HG03460 (cell line): ENCODE measurements at regions not wholly inside any gene's neighbourhood (a gene's known extent, or its start where the extent isn't known, plus 50 kb on each side); places are given as distances from the start of the nearest gene placed in this dataset.
"Not testable (repeated sequence)": the region's sequence is repeated elsewhere in the genome, so short reads cannot be mapped to it uniquely, and the experiment has no call there.

Experiments
- ATAC-seq: cut with Tn5 transposase; IDR thresholded peaks from one replicate; pipeline ENCODE4 v1.9.1; 2021; ENCODE audit not compliant: unreplicated experiment

- no peak for ATAC-seq
Measured at GRCh38 chr9:106785200-106785599, 77.8 kb upstream of the ZNF462 start.

DNA sequence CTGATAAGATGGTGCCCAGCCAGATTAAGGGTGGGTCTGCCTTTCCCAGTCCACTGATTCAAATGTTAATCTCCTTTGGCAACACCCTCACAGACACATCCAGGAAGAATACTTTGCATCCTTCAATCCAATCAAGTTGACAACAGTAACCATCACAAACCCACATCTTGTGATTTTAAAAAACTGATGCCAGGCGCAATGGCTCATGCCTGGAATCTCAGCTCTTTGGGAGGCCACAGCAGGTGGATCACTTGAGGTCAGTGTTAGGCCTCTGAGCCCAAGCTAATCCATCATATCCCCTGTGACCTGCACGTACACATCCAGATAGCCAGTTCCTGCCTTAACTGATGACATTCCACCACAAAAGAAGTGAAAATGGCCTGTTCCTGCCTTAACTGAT is 74.9 kb upstream of the ZNF462 start:
- not testable (repeated sequence) for ATAC-seq

DNA sequence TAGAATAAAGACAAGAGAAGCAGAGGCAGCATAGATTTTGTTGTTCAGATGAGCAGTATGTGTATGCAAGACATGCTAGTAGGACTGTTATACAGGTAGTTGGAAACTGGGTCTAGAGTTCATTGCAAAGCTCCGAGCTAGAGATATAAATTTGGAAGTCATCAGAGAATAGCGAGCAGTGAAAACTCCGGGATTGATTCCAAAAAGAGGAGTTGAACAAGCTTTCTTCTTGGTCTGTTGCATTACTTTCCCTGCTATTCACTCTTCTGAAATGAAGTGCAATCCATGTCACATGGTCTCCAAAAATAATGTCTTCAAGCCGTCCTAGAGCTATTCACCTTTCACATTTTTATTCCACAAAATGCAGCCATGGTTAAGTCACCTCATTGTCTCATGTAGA is 67.9 kb upstream of the ZNF462 start:
- no peak for ATAC-seq

DNA sequence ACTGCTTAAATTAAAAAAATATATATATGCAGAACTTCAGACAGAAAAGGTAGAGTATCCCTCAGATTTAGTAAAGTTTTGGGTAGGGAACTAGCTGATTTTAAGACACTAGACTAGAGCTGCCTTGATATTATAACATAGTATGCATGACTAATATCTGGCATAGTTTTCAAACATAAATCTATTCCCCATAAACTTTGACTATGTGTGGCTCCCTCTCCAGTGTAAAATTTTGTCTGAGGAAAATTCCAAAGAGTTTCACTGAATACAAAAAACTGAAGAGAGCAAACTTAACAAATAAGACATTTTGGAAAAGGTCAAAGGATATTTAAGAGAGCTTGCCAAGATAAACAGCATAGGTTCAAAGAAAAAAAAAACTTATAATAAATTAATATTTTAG is 66.2 kb upstream of the ZNF462 start:
- no peak for ATAC-seq

- ATAC-seq: no peak
Measured at GRCh38 chr9:106797299-106797698, 65.7 kb upstream of the ZNF462 start.

- ATAC-seq: no peak
Measured at GRCh38 chr9:106798016-106798799, 64.8 kb upstream of the ZNF462 start.

GRCh38 chr9:106799152-106799551 is 63.8 kb upstream of the ZNF462 start:
- ATAC-seq: no peak

DNA sequence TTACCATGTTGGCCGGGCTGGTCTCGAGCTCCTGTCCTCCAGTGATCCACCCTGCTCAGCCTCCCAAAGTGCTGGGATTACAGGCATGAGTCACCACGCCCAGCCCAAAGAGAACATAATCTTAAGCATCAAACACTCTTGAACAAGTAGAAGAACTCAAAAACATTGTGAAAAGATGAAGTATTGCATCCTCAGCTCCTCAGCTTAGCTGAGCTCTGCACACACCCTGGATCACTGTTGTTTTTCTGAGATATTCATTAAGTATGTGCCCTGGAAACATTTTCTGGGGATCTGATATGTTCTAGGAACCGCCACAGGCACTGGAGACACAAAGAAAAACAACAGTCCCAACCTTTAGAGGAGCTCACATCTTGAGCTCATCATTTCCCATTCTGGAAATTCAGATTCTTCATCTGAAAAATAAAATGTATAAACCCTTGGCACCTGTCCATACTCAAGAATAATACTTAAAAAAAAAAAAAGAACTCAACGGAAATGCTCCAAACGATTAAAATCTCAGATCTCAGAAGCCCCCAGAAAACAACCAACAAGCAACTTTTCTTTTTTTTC is 62.2 kb upstream of the ZNF462 start:
- no peak for ATAC-seq

GRCh38 chr9:106801816-106802215 is 61.1 kb upstream of the ZNF462 start:
- no peak for ATAC-seq
